GM19455 (cell line): ENCODE measurements at regions not wholly inside any gene's neighbourhood (a gene's known extent, or its start where the extent isn't known, plus 50 kb on each side); places are given as distances from the start of the nearest gene placed in this dataset.

ENCODE experiments used
- ATAC-seq: cut with Tn5 transposase; IDR thresholded peaks from one replicate; pipeline ENCODE4 v1.9.1; 2021; ENCODE audit not compliant: unreplicated experiment

DNA sequence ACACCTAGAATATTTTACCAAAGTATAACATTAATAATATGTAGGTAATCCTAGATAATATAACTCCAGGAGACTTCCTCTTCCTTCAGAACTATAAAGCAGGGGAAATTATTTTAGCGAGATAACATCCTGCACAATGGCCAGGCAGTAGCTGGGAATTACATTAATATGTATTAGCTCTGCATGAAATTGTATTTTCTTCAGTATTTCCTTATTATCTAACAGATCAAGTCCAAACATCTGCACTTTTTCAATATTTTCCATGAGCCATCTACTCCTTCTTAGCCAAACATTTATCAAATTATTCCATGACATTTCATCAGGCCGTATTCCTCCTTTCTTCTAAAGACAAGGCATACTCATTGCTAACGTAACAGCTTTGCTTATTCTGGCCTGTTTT, 98.8 kb upstream of the PCDH9 start:
- no peak for ATAC-seq

DNA sequence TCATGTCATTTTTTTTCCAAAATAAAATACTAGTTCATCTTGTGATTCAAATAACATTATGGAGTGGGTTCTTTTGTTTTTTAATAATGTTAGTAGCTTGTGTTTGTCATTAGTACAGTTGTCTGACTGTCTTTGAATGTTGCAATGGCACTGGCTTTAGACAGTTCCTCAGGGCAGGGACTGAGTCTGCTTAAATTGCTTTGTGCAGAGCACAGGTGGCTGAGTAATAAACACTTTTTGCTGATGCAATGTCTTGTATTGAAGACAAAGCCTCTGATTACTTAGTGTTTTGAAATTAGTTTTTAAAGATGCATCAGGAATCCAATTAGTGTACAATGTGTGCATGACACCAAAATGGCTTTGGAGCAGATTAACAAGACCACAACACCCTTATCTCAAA, 88.7 kb upstream of the PCDH9 start:
- no peak for ATAC-seq

DNA sequence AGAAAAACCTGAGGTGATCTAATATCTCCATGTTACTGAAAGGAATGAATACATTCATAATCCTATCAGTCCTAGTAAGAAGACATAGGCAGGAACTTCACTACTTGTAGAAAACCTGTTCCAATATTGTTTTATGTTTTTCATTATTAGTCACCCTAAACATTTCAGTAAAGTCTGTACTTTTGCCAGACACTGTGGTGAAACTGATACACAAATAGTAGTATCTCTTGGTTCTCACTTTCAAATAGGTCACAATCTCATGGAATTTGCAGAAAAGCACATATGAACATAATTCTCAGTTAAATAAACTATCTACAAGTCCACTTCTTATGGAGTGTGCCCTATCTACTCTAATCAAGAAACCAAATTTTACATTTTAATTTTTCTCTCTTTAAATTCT, 88.3 kb upstream of the PCDH9 start:
- no peak for ATAC-seq

DNA sequence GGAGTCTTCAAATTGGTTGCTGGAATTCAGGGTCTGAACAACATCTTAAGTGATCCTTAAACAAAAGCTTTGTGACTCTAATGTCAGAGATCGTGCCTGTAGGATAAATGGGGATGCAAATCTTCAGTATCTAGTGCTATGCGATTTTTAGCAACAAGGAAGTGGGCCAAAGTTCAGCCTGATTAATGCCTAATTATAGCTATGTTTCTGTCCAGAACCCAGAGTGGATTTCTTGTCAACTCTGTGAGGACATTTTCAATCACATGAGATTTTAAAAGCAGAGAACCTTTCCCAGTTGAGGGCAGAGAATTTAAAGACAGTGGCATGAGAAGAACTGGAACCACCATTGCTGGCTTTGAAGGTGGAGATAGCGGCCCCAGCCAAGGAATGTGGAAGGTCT, 84.3 kb upstream of the PCDH9 start:
- no peak for ATAC-seq

DNA sequence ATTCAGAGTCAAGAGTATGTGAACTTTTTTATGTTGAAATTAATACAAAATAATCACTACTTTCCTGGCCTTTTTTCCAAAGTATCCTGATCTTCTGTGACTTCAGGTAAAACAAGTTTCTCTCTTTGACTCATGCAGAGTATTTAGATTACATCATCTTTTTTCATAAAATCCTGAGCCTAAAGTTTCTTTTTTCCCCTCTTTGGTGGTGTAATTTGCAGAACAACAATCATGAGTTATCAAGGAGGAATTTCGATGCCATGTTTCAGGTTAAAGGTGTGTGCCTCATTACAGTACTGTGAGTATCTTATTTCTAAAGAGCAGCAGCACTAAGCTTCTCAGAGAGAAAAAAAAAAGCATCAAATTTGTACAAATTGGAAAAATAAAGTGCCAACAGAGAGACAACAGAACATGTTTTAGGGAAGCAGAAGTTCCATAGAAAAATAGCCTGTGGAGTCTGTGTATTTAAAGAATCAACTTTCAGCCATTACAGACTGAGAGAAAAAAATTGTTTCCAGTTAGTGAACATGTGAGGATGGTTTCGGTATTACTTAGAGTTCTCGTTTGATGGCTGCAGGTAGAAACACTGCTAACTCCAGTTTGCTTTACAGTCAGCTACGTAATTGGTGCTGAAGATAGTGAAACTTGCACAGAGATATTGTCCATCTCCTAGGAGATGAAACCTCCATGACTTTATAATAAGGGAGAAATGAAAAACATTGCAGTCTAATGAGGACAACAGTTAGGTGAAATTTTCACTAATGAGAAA, 78.1 kb upstream of the PCDH9 start:
- ATAC-seq: no peak

DNA sequence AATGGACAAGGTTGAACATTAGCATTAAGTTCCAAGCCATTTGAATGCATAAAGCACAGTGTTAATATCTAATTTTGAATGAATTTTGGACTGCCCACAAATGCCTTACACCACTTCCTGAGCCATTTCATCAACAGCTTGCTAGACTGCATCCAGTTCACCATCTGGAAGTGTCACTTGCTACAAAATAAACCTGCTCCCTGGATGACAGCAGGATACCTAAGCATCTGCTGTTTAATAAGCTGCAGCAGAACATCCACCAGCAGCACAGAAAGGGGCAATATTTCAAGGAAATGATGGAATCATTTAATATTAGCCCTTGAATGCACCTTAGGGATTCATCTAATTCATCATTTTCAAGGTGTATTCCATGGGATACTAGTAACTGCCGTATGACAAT, 76.6 kb upstream of the PCDH9 start:
- ATAC-seq: no peak

DNA sequence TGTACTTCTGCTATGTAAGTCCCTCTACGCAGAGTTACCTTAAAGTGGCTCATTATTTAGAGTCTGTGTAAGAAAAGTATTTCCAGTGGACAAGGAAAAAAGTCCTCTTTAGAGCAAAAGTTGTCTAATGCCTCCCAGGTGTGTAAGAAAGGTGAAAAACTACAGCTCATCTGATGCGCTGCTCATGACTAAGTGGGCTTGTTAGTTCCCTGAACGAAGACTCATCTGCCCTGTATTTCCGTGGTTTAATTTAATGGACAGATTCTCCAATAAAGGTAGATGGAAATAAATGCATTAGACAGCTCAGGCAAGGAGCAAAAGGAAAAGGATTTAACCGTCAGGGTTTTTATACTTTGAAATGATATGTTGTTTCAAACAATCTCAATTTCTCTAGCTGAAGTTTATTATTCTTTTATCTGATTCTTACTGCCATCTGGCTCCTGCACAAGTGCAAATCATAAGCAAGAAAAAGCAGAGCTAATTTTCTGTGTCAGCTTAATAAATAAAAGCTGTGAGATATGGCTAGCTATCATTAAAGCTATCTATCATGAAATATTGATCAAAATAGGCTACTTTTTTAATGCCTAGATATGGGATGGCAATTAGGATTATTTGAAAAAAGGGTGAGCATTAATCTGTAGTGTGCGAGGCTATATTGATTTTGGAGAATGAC, 73.7 kb upstream of the PCDH9 start:
- no peak for ATAC-seq

DNA sequence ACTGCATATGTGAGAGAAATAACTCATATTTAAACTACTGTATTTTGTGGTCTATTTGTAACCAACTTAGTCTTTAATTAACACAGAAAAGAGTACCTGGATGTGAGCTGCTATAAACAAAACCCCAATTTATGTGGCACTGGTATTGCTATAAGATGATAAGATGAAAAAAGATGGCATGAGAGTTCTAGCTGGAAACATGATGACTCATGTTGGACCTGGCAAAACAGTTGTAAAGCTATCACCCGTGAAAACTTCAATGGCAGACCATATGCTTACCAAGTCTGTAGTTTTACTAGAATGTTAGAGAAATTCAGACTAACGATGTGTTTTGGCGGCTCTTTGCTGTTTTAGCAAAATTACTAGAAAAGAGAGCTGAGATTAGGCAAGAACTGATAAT, 69.6 kb upstream of the PCDH9 start:
- no peak for ATAC-seq

DNA sequence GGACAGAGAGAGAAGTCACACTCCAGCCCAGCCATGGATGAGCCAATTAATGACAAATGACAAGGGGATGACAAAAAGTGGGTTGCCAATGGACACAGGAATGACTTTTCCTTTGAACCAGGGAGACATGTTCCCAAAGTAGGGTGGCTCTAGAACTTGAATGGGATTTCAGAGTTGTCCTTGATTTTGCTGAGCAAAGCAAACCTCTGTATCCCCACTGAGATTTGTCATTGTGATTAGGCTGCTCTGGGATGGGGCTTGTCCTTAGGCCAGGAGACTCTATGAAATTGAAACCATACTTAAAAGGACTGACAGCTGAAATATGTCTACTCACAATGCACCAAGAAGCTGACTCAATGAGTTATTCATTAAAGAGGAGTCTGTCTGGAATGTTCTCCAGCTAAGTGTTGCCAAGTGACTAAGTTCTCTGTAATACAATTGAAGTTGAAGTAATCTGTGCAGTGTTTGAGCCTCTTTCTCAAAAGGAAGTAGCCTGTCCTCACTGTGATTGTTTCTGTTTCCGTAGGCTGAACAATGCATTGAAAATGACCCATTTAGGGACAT, 69.0 kb upstream of the PCDH9 start:
- no peak for ATAC-seq

DNA sequence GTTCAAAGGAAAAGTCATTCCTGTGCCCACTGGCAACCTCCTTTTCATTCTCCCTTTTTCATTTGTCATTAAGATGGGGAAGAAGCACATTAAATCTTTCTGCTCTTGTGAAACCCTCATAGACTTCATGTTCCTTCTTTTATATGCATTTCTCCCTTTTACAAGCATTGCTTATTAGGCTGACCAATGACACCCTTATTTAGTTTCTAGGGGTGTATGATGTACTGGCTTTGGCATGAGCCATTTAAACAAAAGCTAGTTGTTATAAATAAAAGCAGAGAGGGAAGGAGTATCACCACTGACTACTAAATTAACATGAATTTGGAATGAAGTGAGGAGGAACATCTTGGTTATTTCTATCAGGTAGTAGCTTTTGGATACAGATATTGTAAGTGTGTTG, 68.2 kb upstream of the PCDH9 start:
- ATAC-seq: no peak

DNA sequence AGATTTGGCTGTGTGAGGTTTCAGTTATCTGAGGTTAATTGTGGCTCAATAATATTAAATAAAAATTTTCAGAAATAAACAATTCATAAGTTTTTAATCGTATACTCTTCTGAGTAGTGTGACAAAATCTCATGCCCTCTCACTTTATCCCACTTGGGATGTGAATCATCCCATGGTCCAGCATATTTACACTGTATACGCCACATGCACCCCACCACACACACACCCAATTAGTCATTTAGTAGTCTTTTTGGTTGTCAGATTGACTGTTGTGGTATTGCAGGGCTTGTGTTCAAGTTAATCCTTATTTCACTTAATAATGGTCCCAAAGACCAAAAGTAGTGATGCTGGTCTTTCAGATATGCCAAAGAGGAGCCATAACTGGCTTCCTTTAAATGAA, 66.4 kb upstream of the PCDH9 start:
- no peak for ATAC-seq

DNA sequence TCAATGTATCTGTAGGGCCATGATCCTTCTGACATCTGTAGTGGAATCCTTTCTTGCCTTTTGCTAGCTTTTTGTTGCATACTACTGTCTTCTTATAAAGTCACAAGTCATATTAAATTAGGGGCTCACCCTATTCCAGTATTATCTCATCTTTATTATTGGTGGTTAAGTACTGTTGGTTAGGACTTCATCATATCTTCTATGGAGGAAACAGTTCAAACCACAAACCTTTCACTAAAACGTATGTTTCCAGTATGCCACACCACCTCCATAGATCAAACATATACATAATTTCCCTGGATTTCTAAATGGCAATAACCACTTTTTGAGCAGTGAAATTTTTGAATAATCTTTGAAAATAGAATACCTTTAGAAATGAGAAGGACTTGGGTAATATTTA, 62.8 kb upstream of the PCDH9 start:
- no peak for ATAC-seq

DNA sequence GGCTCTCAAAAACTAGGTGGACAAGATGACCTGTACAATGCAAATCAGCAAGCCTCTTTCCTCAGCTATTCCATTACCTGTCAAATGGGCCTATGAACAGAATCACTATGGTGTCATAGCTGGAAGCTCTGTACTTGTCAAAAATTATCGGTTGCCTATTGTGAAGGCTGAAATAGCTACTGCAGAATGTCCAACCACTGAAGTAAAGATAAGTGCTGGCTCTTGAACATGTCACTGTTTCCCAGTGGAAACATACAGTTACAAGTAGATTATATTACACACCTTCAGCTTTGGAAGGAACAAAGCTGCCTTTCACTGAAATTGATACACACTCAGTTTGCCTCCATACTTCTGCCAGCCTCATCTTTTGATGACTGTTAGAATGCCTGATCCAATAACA, 55.5 kb upstream of the PCDH9 start:
- ATAC-seq: no peak

DNA sequence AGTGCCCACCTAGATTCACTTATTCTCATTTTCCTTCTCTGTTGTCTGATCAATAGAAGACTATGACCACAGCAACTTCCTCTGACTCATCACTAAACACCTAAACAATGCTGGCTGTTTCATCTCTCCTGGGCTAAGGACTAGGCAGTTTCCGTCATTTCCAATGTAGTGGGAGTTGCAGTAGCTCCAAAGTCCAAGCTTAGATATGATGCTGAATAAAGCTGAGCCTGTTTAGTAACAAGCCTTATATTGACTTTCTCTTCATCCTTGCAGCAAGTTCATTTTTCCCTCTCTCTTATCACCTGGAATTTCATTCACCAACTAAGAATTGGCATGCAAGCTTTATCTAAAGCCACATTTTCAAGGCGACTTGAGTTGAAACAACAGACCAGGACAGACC, 53.5 kb upstream of the PCDH9 start:
- no peak for ATAC-seq

DNA sequence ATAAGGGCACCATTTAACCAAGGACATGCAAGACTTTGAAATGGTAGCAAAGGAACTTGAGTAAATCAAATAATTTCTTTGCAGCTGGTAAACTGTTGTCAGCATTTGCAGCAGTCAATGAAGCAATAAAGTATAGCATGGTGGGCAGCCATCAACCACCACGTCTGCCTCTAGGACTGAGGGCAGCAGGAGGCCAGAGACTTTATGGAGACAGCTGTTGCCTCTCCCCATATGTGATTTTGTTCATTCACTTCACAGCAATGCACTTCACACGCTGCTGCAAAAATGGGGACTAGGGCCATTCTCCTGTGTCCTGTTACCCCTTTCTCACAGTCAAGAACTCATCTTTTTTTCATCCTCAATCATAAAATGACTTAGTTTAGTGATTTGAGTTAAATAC, 51.3 kb upstream of the PCDH9 start:
- no peak for ATAC-seq
